Esophagus muscularis mucosa (tissue), 3 donors: ENCODE measurements at regions not wholly inside any gene's neighbourhood (a gene's known extent, or its start where the extent isn't known, plus 50 kb on each side); places are given as distances from the start of the nearest gene placed in this dataset.

ENCODE experiments used
- CTCF ChIP-seq, 3 experiments: fragments of 200-600 bp in 2 of 3; fragments of 450-650 bp in 1 of 3; sonication (generic) in 2 of 3; IDR thresholded peaks; one replicate each; pipeline ENCODE4 v1.5.1; 2017 to 2019; ENCODE audit warnings: antibody characterized with exemption in 3 of 3, mild to moderate bottlenecking in 2 of 3, moderate library complexity in 1 of 3
- POLR2A ChIP-seq: fragments of 450-650 bp; IDR thresholded peaks from one replicate; pipeline ENCODE4 v1.6.1; 2017; ENCODE audit warnings: antibody characterized with exemption, moderate library complexity, mild to moderate bottlenecking, low read depth
- POLR2AphosphoS5 ChIP-seq, 2 donors: sonication (generic); formaldehyde crosslinking; IDR thresholded peaks; one replicate each; pipeline ENCODE4 v1.6.1; 2017; ENCODE audit warnings: antibody characterized with exemption in 2 of 2

- TF ChIP-seq CTCF (IDR thresholded peaks at IDR 0.05) (no peak), POLR2AphosphoS5 (IDR thresholded peaks at IDR 0.05) (no peak), POLR2A (no peak)
Measured at GRCh38 chr12:24649634-24650033, 299.3 kb downstream of the BCAT1 start.
